ENCODE measurements at regions not wholly inside any gene's neighbourhood (a gene's known extent, or its start where the extent isn't known, plus 50 kb on each side); places are given as distances from the start of the nearest gene placed in this dataset.

- no peak overlapping the region for H3K4me3 ChIP-seq (ENCODE audit: low read length)
Measured at GRCh38 chr11:90874281-90874680, 651.4 kb upstream of the CHORDC1 start.

GRCh38 chr11:90867416-90867815 is 644.6 kb upstream of the CHORDC1 start:
- H3K27ac ChIP-seq (ENCODE audit: low read depth, low read length): no peak overlapping the region
- no peak overlapping the region for H3K9ac ChIP-seq (ENCODE audit: low read length)
- H3K36me3 ChIP-seq (ENCODE audit: control insufficient read depth, insufficient read depth, low read length): no peaks in the 10 kb centered on the region
- no peak overlapping the region for H3K4me3 ChIP-seq (ENCODE audit: low read length)
- no peaks in the 10 kb centered on the region for H3K4me1 ChIP-seq (ENCODE audit: control insufficient read depth, insufficient read depth, low read length)
- H3K27me3 ChIP-seq (ENCODE audit: control insufficient read depth, insufficient read depth, low read length): no peaks in the 10 kb centered on the region

More at GRCh38 chr11:90874281-90874680, 651.4 kb upstream of the CHORDC1 start:
- Histone ChIP-seq H3K9ac (ENCODE audit: low read length) (no peak overlapping the region), H3K27me3 (ENCODE audit: control insufficient read depth, insufficient read depth, low read length) (no peaks in the 10 kb centered on the region), H3K4me1 (ENCODE audit: control insufficient read depth, insufficient read depth, low read length) (no peaks in the 10 kb centered on the region), H3K27ac (ENCODE audit: low read depth, low read length) (no peak overlapping the region), H3K36me3 (ENCODE audit: control insufficient read depth, insufficient read depth, low read length) (no peaks in the 10 kb centered on the region)

GRCh38 chr11:90856790-90857189 is 633.9 kb upstream of the CHORDC1 start:
- Histone ChIP-seq H3K4me1 (ENCODE audit: control insufficient read depth, insufficient read depth, low read length) (no peaks in the 10 kb centered on the region), H3K27ac (ENCODE audit: low read depth, low read length) (no peak overlapping the region), H3K27me3 (ENCODE audit: control insufficient read depth, insufficient read depth, low read length) (no peaks in the 10 kb centered on the region), H3K4me3 (ENCODE audit: low read length) (no peak overlapping the region), H3K9ac (ENCODE audit: low read length) (no peak overlapping the region), H3K36me3 (ENCODE audit: control insufficient read depth, insufficient read depth, low read length) (no peaks in the 10 kb centered on the region)

- Histone ChIP-seq H3K36me3 (ENCODE audit: control insufficient read depth, insufficient read depth, low read length) (no peaks in the 10 kb centered on the region), H3K4me1 (ENCODE audit: control insufficient read depth, insufficient read depth, low read length) (no peaks in the 10 kb centered on the region), H3K27ac (ENCODE audit: low read depth, low read length) (no peak overlapping the region), H3K27me3 (ENCODE audit: control insufficient read depth, insufficient read depth, low read length) (no peaks in the 10 kb centered on the region), H3K9ac (ENCODE audit: low read length) (no peak overlapping the region), H3K4me3 (ENCODE audit: low read length) (no peak overlapping the region)
Measured at GRCh38 chr11:90855531-90855930, 632.7 kb upstream of the CHORDC1 start.

- Histone ChIP-seq H3K4me3 (ENCODE audit: low read length) (no peak overlapping the region), H3K27me3 (ENCODE audit: control insufficient read depth, insufficient read depth, low read length) (no peaks in the 10 kb centered on the region), H3K9ac (ENCODE audit: low read length) (no peak overlapping the region), H3K36me3 (ENCODE audit: control insufficient read depth, insufficient read depth, low read length) (no peaks in the 10 kb centered on the region), H3K27ac (ENCODE audit: low read depth, low read length) (no peak overlapping the region), H3K4me1 (ENCODE audit: control insufficient read depth, insufficient read depth, low read length) (no peaks in the 10 kb centered on the region)
Measured at GRCh38 chr11:90851196-90851595, 628.3 kb upstream of the CHORDC1 start.

GRCh38 chr11:90849312-90849711 is 626.5 kb upstream of the CHORDC1 start:
- Histone ChIP-seq H3K36me3 (ENCODE audit: control insufficient read depth, insufficient read depth, low read length) (no peaks in the 10 kb centered on the region), H3K27ac (ENCODE audit: low read depth, low read length) (no peak overlapping the region), H3K27me3 (ENCODE audit: control insufficient read depth, insufficient read depth, low read length) (no peaks in the 10 kb centered on the region), H3K4me1 (ENCODE audit: control insufficient read depth, insufficient read depth, low read length) (no peaks in the 10 kb centered on the region), H3K9ac (ENCODE audit: low read length) (no peak overlapping the region), H3K4me3 (ENCODE audit: low read length) (no peak overlapping the region)

- no peaks in the 10 kb centered on the region for H3K27me3 ChIP-seq (ENCODE audit: control insufficient read depth, insufficient read depth, low read length)
- no peaks in the 10 kb centered on the region for H3K4me1 ChIP-seq (ENCODE audit: control insufficient read depth, insufficient read depth, low read length)
- no peaks in the 10 kb centered on the region for H3K36me3 ChIP-seq (ENCODE audit: control insufficient read depth, insufficient read depth, low read length)
- no peak overlapping the region for H3K4me3 ChIP-seq (ENCODE audit: low read length)
- H3K9ac ChIP-seq (ENCODE audit: low read length): no peak overlapping the region
- no peak overlapping the region for H3K27ac ChIP-seq (ENCODE audit: low read depth, low read length)
Measured at GRCh38 chr11:90847268-90847886, 624.5 kb upstream of the CHORDC1 start.

- Histone ChIP-seq H3K4me3 (ENCODE audit: low read length) (no peak overlapping the region), H3K27me3 (ENCODE audit: control insufficient read depth, insufficient read depth, low read length) (no peaks in the 10 kb centered on the region), H3K9ac (ENCODE audit: low read length) (no peak overlapping the region), H3K27ac (ENCODE audit: low read depth, low read length) (no peak overlapping the region), H3K4me1 (ENCODE audit: control insufficient read depth, insufficient read depth, low read length) (no peaks in the 10 kb centered on the region), H3K36me3 (ENCODE audit: control insufficient read depth, insufficient read depth, low read length) (no peaks in the 10 kb centered on the region)
Measured at GRCh38 chr11:90846628-90847027, 623.8 kb upstream of the CHORDC1 start.

GRCh38 chr11:90845799-90846198 is 623.0 kb upstream of the CHORDC1 start:
- Histone ChIP-seq H3K9ac (ENCODE audit: low read length) (no peak overlapping the region), H3K36me3 (ENCODE audit: control insufficient read depth, insufficient read depth, low read length) (no peaks in the 10 kb centered on the region), H3K4me3 (ENCODE audit: low read length) (no peak overlapping the region), H3K27ac (ENCODE audit: low read depth, low read length) (no peak overlapping the region), H3K27me3 (ENCODE audit: control insufficient read depth, insufficient read depth, low read length) (no peaks in the 10 kb centered on the region), H3K4me1 (ENCODE audit: control insufficient read depth, insufficient read depth, low read length) (no peaks in the 10 kb centered on the region)

- Histone ChIP-seq H3K4me1 (ENCODE audit: control insufficient read depth, insufficient read depth, low read length) (no peaks in the 10 kb centered on the region), H3K36me3 (ENCODE audit: control insufficient read depth, insufficient read depth, low read length) (no peaks in the 10 kb centered on the region), H3K9ac (ENCODE audit: low read length) (no peak overlapping the region), H3K27ac (ENCODE audit: low read depth, low read length) (no peak overlapping the region), H3K27me3 (ENCODE audit: control insufficient read depth, insufficient read depth, low read length) (no peaks in the 10 kb centered on the region), H3K4me3 (ENCODE audit: low read length) (no peak overlapping the region)
Measured at GRCh38 chr11:90845126-90845525, 622.3 kb upstream of the CHORDC1 start.

- Histone ChIP-seq H3K4me1 (ENCODE audit: control insufficient read depth, insufficient read depth, low read length) (no peaks in the 10 kb centered on the region), H3K9ac (ENCODE audit: low read length) (no peak overlapping the region), H3K27ac (ENCODE audit: low read depth, low read length) (no peak overlapping the region), H3K36me3 (ENCODE audit: control insufficient read depth, insufficient read depth, low read length) (no peaks in the 10 kb centered on the region), H3K4me3 (ENCODE audit: low read length) (no peak overlapping the region), H3K27me3 (ENCODE audit: control insufficient read depth, insufficient read depth, low read length) (no peaks in the 10 kb centered on the region)
Measured at GRCh38 chr11:90844041-90844440, 621.2 kb upstream of the CHORDC1 start.

- no peak overlapping the region for H3K9ac ChIP-seq (ENCODE audit: low read length)
- no peaks in the 10 kb centered on the region for H3K27me3 ChIP-seq (ENCODE audit: control insufficient read depth, insufficient read depth, low read length)
- no peaks in the 10 kb centered on the region for H3K36me3 ChIP-seq (ENCODE audit: control insufficient read depth, insufficient read depth, low read length)
Measured at GRCh38 chr11:90842681-90843080, 619.8 kb upstream of the CHORDC1 start.

GRCh38 chr11:90840071-90840470 is 617.2 kb upstream of the CHORDC1 start:
- Histone ChIP-seq H3K4me1 (ENCODE audit: control insufficient read depth, insufficient read depth, low read length) (no peaks in the 10 kb centered on the region), H3K27me3 (ENCODE audit: control insufficient read depth, insufficient read depth, low read length) (no peaks in the 10 kb centered on the region), H3K27ac (ENCODE audit: low read depth, low read length) (no peak overlapping the region), H3K4me3 (ENCODE audit: low read length) (no peak overlapping the region), H3K36me3 (ENCODE audit: control insufficient read depth, insufficient read depth, low read length) (no peaks in the 10 kb centered on the region), H3K9ac (ENCODE audit: low read length) (no peak overlapping the region)

More at GRCh38 chr11:90842681-90843080, 619.8 kb upstream of the CHORDC1 start:
- H3K4me1 ChIP-seq (ENCODE audit: control insufficient read depth, insufficient read depth, low read length): no peaks in the 10 kb centered on the region
- no peak overlapping the region for H3K27ac ChIP-seq (ENCODE audit: low read depth, low read length)
- H3K4me3 ChIP-seq (ENCODE audit: low read length): no peak overlapping the region

Data from rectal smooth muscle tissue (tissue), 1 donor.